ENCODE measurements at regions not wholly inside any gene's neighbourhood (a gene's known extent, or its start where the extent isn't known, plus 50 kb on each side); places are given as distances from the start of the nearest gene placed in this dataset.

GRCh38 chr1:98197356-98197755 lies 276.5 kb upstream of the DPYD start:
- Histone ChIP-seq H3K4me1 (ENCODE audit: control insufficient read depth, insufficient read depth, low read length) (peaks cover 8% of the 10 kb centered on the region), H3K27me3 (ENCODE audit: control insufficient read depth, insufficient read depth, low read length) (no peaks in the 10 kb centered on the region), H3K36me3 (ENCODE audit: insufficient read depth, low read length) (no peaks in the 10 kb centered on the region), H3K9me3 (replicated peaks; ENCODE audit: low read length) (no peaks in the 10 kb centered on the region), H3K9ac (ENCODE audit: low read depth, low read length) (no peak overlapping the region), H3K4me3 (ENCODE audit: low read length) (no peak overlapping the region), H3K4me2 (ENCODE audit: low read length) (no peak overlapping the region)

GRCh38 chr1:98196012-98196411 lies 275.2 kb upstream of the DPYD start:
- H3K27me3 ChIP-seq (ENCODE audit: control insufficient read depth, insufficient read depth, low read length): no peaks in the 10 kb centered on the region
- no peak overlapping the region for H3K4me2 ChIP-seq (ENCODE audit: low read length)
- no peaks in the 10 kb centered on the region for H3K36me3 ChIP-seq (ENCODE audit: insufficient read depth, low read length)
- no peak overlapping the region for H3K4me3 ChIP-seq (ENCODE audit: low read length)
- no peaks in the 10 kb centered on the region for H3K9me3 ChIP-seq (replicated peaks; ENCODE audit: low read length)
- no peaks in the 10 kb centered on the region for H3K4me1 ChIP-seq (ENCODE audit: control insufficient read depth, insufficient read depth, low read length)
- no peak overlapping the region for H3K9ac ChIP-seq (ENCODE audit: low read depth, low read length)

GRCh38 chr1:98188774-98189173 lies 267.9 kb upstream of the DPYD start:
- no peaks in the 10 kb centered on the region for H3K4me1 ChIP-seq (ENCODE audit: control insufficient read depth, insufficient read depth, low read length)

GRCh38 chr1:98184856-98185255 lies 264.0 kb upstream of the DPYD start:
- Histone ChIP-seq H3K27me3 (ENCODE audit: control insufficient read depth, insufficient read depth, low read length) (no peaks in the 10 kb centered on the region), H3K9ac (ENCODE audit: low read depth, low read length) (no peak overlapping the region), H3K4me1 (ENCODE audit: control insufficient read depth, insufficient read depth, low read length) (no peaks in the 10 kb centered on the region), H3K36me3 (ENCODE audit: insufficient read depth, low read length) (no peaks in the 10 kb centered on the region), H3K9me3 (replicated peaks; ENCODE audit: low read length) (no peaks in the 10 kb centered on the region), H3K4me3 (ENCODE audit: low read length) (no peak overlapping the region), H3K4me2 (ENCODE audit: low read length) (no peak overlapping the region)

More at GRCh38 chr1:98188774-98189173, 267.9 kb upstream of the DPYD start:
- H3K4me2 ChIP-seq (ENCODE audit: low read length): no peak overlapping the region
- no peak overlapping the region for H3K4me3 ChIP-seq (ENCODE audit: low read length)
- H3K27me3 ChIP-seq (ENCODE audit: control insufficient read depth, insufficient read depth, low read length): no peaks in the 10 kb centered on the region
- no peaks in the 10 kb centered on the region for H3K9me3 ChIP-seq (replicated peaks; ENCODE audit: low read length)
- no peaks in the 10 kb centered on the region for H3K36me3 ChIP-seq (ENCODE audit: insufficient read depth, low read length)
- H3K9ac ChIP-seq (ENCODE audit: low read depth, low read length): no peak overlapping the region

GRCh38 chr1:98181036-98181764 lies 260.4 kb upstream of the DPYD start:
- no peak overlapping the region for H3K9ac ChIP-seq (ENCODE audit: low read depth, low read length)
- H3K36me3 ChIP-seq (ENCODE audit: insufficient read depth, low read length): no peaks in the 10 kb centered on the region
- no peak overlapping the region for H3K4me3 ChIP-seq (ENCODE audit: low read length)
- no peak overlapping the region for H3K4me2 ChIP-seq (ENCODE audit: low read length)
- no peaks in the 10 kb centered on the region for H3K9me3 ChIP-seq (replicated peaks; ENCODE audit: low read length)
- H3K4me1 ChIP-seq (ENCODE audit: control insufficient read depth, insufficient read depth, low read length): no peaks in the 10 kb centered on the region
- H3K27me3 ChIP-seq (ENCODE audit: control insufficient read depth, insufficient read depth, low read length): no peaks in the 10 kb centered on the region

- Histone ChIP-seq H3K4me2 (ENCODE audit: low read length) (no peak overlapping the region), H3K4me3 (ENCODE audit: low read length) (no peak overlapping the region), H3K4me1 (ENCODE audit: control insufficient read depth, insufficient read depth, low read length) (no peaks in the 10 kb centered on the region), H3K36me3 (ENCODE audit: insufficient read depth, low read length) (no peaks in the 10 kb centered on the region), H3K9ac (ENCODE audit: low read depth, low read length) (no peak overlapping the region), H3K27me3 (ENCODE audit: control insufficient read depth, insufficient read depth, low read length) (no peaks in the 10 kb centered on the region), H3K9me3 (replicated peaks; ENCODE audit: low read length) (no peaks in the 10 kb centered on the region)
Observed at GRCh38 chr1:98179151-98179773, 258.4 kb upstream of the DPYD start.

GRCh38 chr1:98177751-98178150 lies 256.9 kb upstream of the DPYD start:
- Histone ChIP-seq H3K4me1 (ENCODE audit: control insufficient read depth, insufficient read depth, low read length) (no peaks in the 10 kb centered on the region), H3K9me3 (replicated peaks; ENCODE audit: low read length) (no peaks in the 10 kb centered on the region), H3K9ac (ENCODE audit: low read depth, low read length) (no peak overlapping the region), H3K4me2 (ENCODE audit: low read length) (no peak overlapping the region), H3K27me3 (ENCODE audit: control insufficient read depth, insufficient read depth, low read length) (no peaks in the 10 kb centered on the region), H3K4me3 (ENCODE audit: low read length) (no peak overlapping the region), H3K36me3 (ENCODE audit: insufficient read depth, low read length) (no peaks in the 10 kb centered on the region)

- no peaks in the 10 kb centered on the region for H3K36me3 ChIP-seq (ENCODE audit: insufficient read depth, low read length)
- H3K4me2 ChIP-seq (ENCODE audit: low read length): no peak overlapping the region
- H3K4me3 ChIP-seq (ENCODE audit: low read length): no peak overlapping the region
- no peaks in the 10 kb centered on the region for H3K4me1 ChIP-seq (ENCODE audit: control insufficient read depth, insufficient read depth, low read length)
- no peaks in the 10 kb centered on the region for H3K9me3 ChIP-seq (replicated peaks; ENCODE audit: low read length)
- no peak overlapping the region for H3K9ac ChIP-seq (ENCODE audit: low read depth, low read length)
- no peaks in the 10 kb centered on the region for H3K27me3 ChIP-seq (ENCODE audit: control insufficient read depth, insufficient read depth, low read length)
Observed at GRCh38 chr1:98176936-98177335, 256.1 kb upstream of the DPYD start.

GRCh38 chr1:98176414-98176813 lies 255.6 kb upstream of the DPYD start:
- Histone ChIP-seq H3K36me3 (ENCODE audit: insufficient read depth, low read length) (no peaks in the 10 kb centered on the region), H3K4me3 (ENCODE audit: low read length) (no peak overlapping the region), H3K9me3 (replicated peaks; ENCODE audit: low read length) (no peaks in the 10 kb centered on the region), H3K27me3 (ENCODE audit: control insufficient read depth, insufficient read depth, low read length) (no peaks in the 10 kb centered on the region), H3K4me2 (ENCODE audit: low read length) (no peak overlapping the region), H3K9ac (ENCODE audit: low read depth, low read length) (no peak overlapping the region), H3K4me1 (ENCODE audit: control insufficient read depth, insufficient read depth, low read length) (no peaks in the 10 kb centered on the region)

- no peaks in the 10 kb centered on the region for H3K27me3 ChIP-seq (ENCODE audit: control insufficient read depth, insufficient read depth, low read length)
- H3K4me3 ChIP-seq (ENCODE audit: low read length): no peak overlapping the region
- no peaks in the 10 kb centered on the region for H3K4me1 ChIP-seq (ENCODE audit: control insufficient read depth, insufficient read depth, low read length)
- no peaks in the 10 kb centered on the region for H3K36me3 ChIP-seq (ENCODE audit: insufficient read depth, low read length)
- H3K9ac ChIP-seq (ENCODE audit: low read depth, low read length): no peak overlapping the region
- H3K4me2 ChIP-seq (ENCODE audit: low read length): no peak overlapping the region
- H3K9me3 ChIP-seq (replicated peaks; ENCODE audit: low read length): no peaks in the 10 kb centered on the region
Observed at GRCh38 chr1:98172578-98172977, 251.7 kb upstream of the DPYD start.

- no peaks in the 10 kb centered on the region for H3K9me3 ChIP-seq (replicated peaks; ENCODE audit: low read length)
- no peak overlapping the region for H3K9ac ChIP-seq (ENCODE audit: low read depth, low read length)
- H3K36me3 ChIP-seq (ENCODE audit: insufficient read depth, low read length): no peaks in the 10 kb centered on the region
- no peaks in the 10 kb centered on the region for H3K27me3 ChIP-seq (ENCODE audit: control insufficient read depth, insufficient read depth, low read length)
- H3K4me1 ChIP-seq (ENCODE audit: control insufficient read depth, insufficient read depth, low read length): no peaks in the 10 kb centered on the region
- H3K4me2 ChIP-seq (ENCODE audit: low read length): no peak overlapping the region
- no peak overlapping the region for H3K4me3 ChIP-seq (ENCODE audit: low read length)
Observed at GRCh38 chr1:98172022-98172421, 251.2 kb upstream of the DPYD start.

GRCh38 chr1:98164509-98164908 lies 243.7 kb upstream of the DPYD start:
- H3K27me3 ChIP-seq (ENCODE audit: control insufficient read depth, insufficient read depth, low read length): no peaks in the 10 kb centered on the region
- H3K36me3 ChIP-seq (ENCODE audit: insufficient read depth, low read length): no peaks in the 10 kb centered on the region
- no peaks in the 10 kb centered on the region for H3K4me1 ChIP-seq (ENCODE audit: control insufficient read depth, insufficient read depth, low read length)
- no peak overlapping the region for H3K4me2 ChIP-seq (ENCODE audit: low read length)
- H3K9ac ChIP-seq (ENCODE audit: low read depth, low read length): no peak overlapping the region
- no peak overlapping the region for H3K4me3 ChIP-seq (ENCODE audit: low read length)
- no peaks in the 10 kb centered on the region for H3K9me3 ChIP-seq (replicated peaks; ENCODE audit: low read length)
